ENCODE measurements at regions not wholly inside any gene's neighbourhood (a gene's known extent, or its start where the extent isn't known, plus 50 kb on each side); places are given as distances from the start of the nearest gene placed in this dataset.

DNA sequence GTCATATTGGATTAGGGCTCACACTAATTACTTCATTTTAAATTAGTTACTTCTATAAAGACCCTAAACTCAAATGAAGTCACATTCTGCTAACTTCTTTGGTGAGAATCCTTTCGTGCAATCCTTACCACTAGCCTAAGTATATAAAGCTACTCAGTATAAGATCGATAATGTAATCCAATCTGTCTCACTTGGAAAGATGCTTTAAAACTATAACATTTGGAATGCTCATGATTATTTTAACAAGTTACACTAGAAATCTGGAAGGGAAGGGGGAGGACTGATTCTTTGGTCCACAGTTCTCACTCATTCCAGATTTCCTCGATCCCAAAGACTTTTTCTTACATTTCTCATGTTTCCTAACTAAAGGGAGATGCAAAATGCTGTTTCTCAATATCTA lies 336.4 kb upstream of the SLIT2 start:
- TF ChIP-seq, protein P1, sequence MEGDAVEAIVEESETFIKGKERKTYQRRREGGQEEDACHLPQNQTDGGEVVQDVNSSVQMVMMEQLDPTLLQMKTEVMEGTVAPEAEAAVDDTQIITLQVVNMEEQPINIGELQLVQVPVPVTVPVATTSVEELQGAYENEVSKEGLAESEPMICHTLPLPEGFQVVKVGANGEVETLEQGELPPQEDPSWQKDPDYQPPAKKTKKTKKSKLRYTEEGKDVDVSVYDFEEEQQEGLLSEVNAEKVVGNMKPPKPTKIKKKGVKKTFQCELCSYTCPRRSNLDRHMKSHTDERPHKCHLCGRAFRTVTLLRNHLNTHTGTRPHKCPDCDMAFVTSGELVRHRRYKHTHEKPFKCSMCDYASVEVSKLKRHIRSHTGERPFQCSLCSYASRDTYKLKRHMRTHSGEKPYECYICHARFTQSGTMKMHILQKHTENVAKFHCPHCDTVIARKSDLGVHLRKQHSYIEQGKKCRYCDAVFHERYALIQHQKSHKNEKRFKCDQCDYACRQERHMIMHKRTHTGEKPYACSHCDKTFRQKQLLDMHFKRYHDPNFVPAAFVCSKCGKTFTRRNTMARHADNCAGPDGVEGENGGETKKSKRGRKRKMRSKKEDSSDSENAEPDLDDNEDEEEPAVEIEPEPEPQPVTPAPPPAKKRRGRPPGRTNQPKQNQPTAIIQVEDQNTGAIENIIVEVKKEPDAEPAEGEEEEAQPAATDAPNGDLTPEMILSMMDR (IDR thresholded peaks at IDR 0.05; ENCODE audit: insufficient read depth, low read length, poor library complexity, severe bottlenecking), result no peak
- no peak for TF ChIP-seq EZH2phosphoT487 (conservative IDR thresholded peaks at IDR 0.05; ENCODE audit: low read length)

All from SU-DHL-6 (cell line).